ENCODE measurements at regions not wholly inside any gene's neighbourhood (a gene's known extent, or its start where the extent isn't known, plus 50 kb on each side); places are given as distances from the start of the nearest gene placed in this dataset.

- H3K18ac ChIP-seq (ENCODE audit: low read length) = no peak overlapping the region
- H2AFZ ChIP-seq (ENCODE audit: insufficient read depth, low read length, poor library complexity) = no peak overlapping the region
- DNase-seq = no peak
- H3K27ac ChIP-seq (ENCODE audit: low read depth, low read length) = no peak overlapping the region
- H3K79me1 ChIP-seq (ENCODE audit: low read length) = no peaks in the 10 kb centered on the region
- H2BK120ac ChIP-seq (ENCODE audit: insufficient read depth, low read length, poor library complexity) = no peak overlapping the region
- no peak overlapping the region for H2BK5ac ChIP-seq (ENCODE audit: low read depth, low read length, poor library complexity)
- no peaks in the 10 kb centered on the region for H3K4me1 ChIP-seq (ENCODE audit: control insufficient read depth in 1 of 2, insufficient read depth in 2 of 2, low read length in 2 of 2)
- no peak overlapping the region for H4K8ac ChIP-seq (ENCODE audit: low read depth, low read length)
- no peak overlapping the region for H3K23ac ChIP-seq (ENCODE audit: low read length)
- WGBS (ENCODE audit: extremely low coverage, insufficient coverage, insufficient read length) = no CpG with 5 or more reads among the region's 3 CpGs
- no peak overlapping the region for H4K91ac ChIP-seq (ENCODE audit: low read depth, low read length)
- no peak overlapping the region for H3K4ac ChIP-seq (ENCODE audit: low read depth, low read length)
- no peak overlapping the region for H2BK12ac ChIP-seq (ENCODE audit: low read length)
- H4K12ac ChIP-seq (ENCODE audit: low read depth, low read length) = no peak overlapping the region
- H3K79me2 ChIP-seq (ENCODE audit: control insufficient read depth, insufficient read depth, low read length, poor library complexity) = no peaks in the 10 kb centered on the region
- H3K14ac ChIP-seq (ENCODE audit: low read length) = no peak overlapping the region
- H3K4me2 ChIP-seq (ENCODE audit: low read length) = no peak overlapping the region
- H3K36me3 ChIP-seq (ENCODE audit: control insufficient read depth in 1 of 2, insufficient read depth in 2 of 2, low read length in 2 of 2) = no peaks in the 10 kb centered on the region
- H3K9ac ChIP-seq (ENCODE audit: low read length) = no peak overlapping the region
- H3K27me3 ChIP-seq (ENCODE audit: insufficient read depth, low read length) = no peaks in the 10 kb centered on the region
- H3K4me3 ChIP-seq (ENCODE audit: low read depth, low read length) = no peak overlapping the region
- H3K9me3 ChIP-seq (ENCODE audit: insufficient read depth, low read depth, low read length) = no peaks in the 10 kb centered on the region
- H2AK5ac ChIP-seq (ENCODE audit: low read length) = no peak overlapping the region
Observed at GRCh38 chr4:67106861-67107460, 438.3 kb downstream of the CENPC start.

GRCh38 chr4:67104145-67104544, 441.2 kb downstream of the CENPC start:
- Histone ChIP-seq H3K4me1 (ENCODE audit: control insufficient read depth in 1 of 2, insufficient read depth in 2 of 2, low read length in 2 of 2) (no peaks in the 10 kb centered on the region), H3K4me2 (ENCODE audit: low read length) (no peak overlapping the region), H2AK5ac (ENCODE audit: low read length) (no peak overlapping the region), H3K27ac (ENCODE audit: low read depth, low read length) (no peak overlapping the region), H3K9me3 (ENCODE audit: insufficient read depth, low read depth, low read length) (no peaks in the 10 kb centered on the region), H3K23ac (ENCODE audit: low read length) (no peak overlapping the region), H2BK12ac (ENCODE audit: low read length) (no peak overlapping the region), H3K27me3 (ENCODE audit: insufficient read depth, low read length) (no peaks in the 10 kb centered on the region), H3K4me3 (ENCODE audit: low read depth, low read length) (no peak overlapping the region), H3K79me1 (ENCODE audit: low read length) (no peaks in the 10 kb centered on the region), H3K18ac (ENCODE audit: low read length) (no peak overlapping the region), H2AFZ (ENCODE audit: insufficient read depth, low read length, poor library complexity) (no peak overlapping the region), H3K36me3 (ENCODE audit: control insufficient read depth in 1 of 2, insufficient read depth in 2 of 2, low read length in 2 of 2) (no peaks in the 10 kb centered on the region), H4K8ac (ENCODE audit: low read depth, low read length) (no peak overlapping the region), H3K14ac (ENCODE audit: low read length) (no peak overlapping the region), H4K91ac (ENCODE audit: low read depth, low read length) (no peak overlapping the region), H3K79me2 (ENCODE audit: control insufficient read depth, insufficient read depth, low read length, poor library complexity) (no peaks in the 10 kb centered on the region), H3K9ac (ENCODE audit: low read length) (no peak overlapping the region), H3K4ac (ENCODE audit: low read depth, low read length) (no peak overlapping the region), H2BK120ac (ENCODE audit: insufficient read depth, low read length, poor library complexity) (no peak overlapping the region), H2BK5ac (ENCODE audit: low read depth, low read length, poor library complexity) (no peak overlapping the region), H4K12ac (ENCODE audit: low read depth, low read length) (no peak overlapping the region)
- no CpG with 5 or more reads among the region's 3 CpGs for WGBS (ENCODE audit: extremely low coverage, insufficient coverage, insufficient read length)
- no peak for DNase-seq

GRCh38 chr4:67103001-67103747, 442.1 kb downstream of the CENPC start:
- no peak overlapping the region for H3K27ac ChIP-seq (ENCODE audit: low read depth, low read length)
- no peak overlapping the region for H4K91ac ChIP-seq (ENCODE audit: low read depth, low read length)
- H3K14ac ChIP-seq (ENCODE audit: low read length) = no peak overlapping the region
- no peak for DNase-seq
- no peaks in the 10 kb centered on the region for H3K79me1 ChIP-seq (ENCODE audit: low read length)
- H3K27me3 ChIP-seq (ENCODE audit: insufficient read depth, low read length) = no peaks in the 10 kb centered on the region
- H2AK5ac ChIP-seq (ENCODE audit: low read length) = no peak overlapping the region
- no peak overlapping the region for H2BK120ac ChIP-seq (ENCODE audit: insufficient read depth, low read length, poor library complexity)
- H2AFZ ChIP-seq (ENCODE audit: insufficient read depth, low read length, poor library complexity) = no peak overlapping the region
- no peaks in the 10 kb centered on the region for H3K36me3 ChIP-seq (ENCODE audit: control insufficient read depth in 1 of 2, insufficient read depth in 2 of 2, low read length in 2 of 2)
- H3K18ac ChIP-seq (ENCODE audit: low read length) = no peak overlapping the region
- no CpG with 5 or more reads among the region's 6 CpGs for WGBS (ENCODE audit: extremely low coverage, insufficient coverage, insufficient read length)
- no peak overlapping the region for H3K23ac ChIP-seq (ENCODE audit: low read length)
- no peaks in the 10 kb centered on the region for H3K79me2 ChIP-seq (ENCODE audit: control insufficient read depth, insufficient read depth, low read length, poor library complexity)
- no peak overlapping the region for H3K4ac ChIP-seq (ENCODE audit: low read depth, low read length)
- H3K9ac ChIP-seq (ENCODE audit: low read length) = no peak overlapping the region
- H4K12ac ChIP-seq (ENCODE audit: low read depth, low read length) = no peak overlapping the region
- H2BK12ac ChIP-seq (ENCODE audit: low read length) = no peak overlapping the region
- H3K4me2 ChIP-seq (ENCODE audit: low read length) = no peak overlapping the region
- H3K4me1 ChIP-seq (ENCODE audit: control insufficient read depth in 1 of 2, insufficient read depth in 2 of 2, low read length in 2 of 2) = no peaks in the 10 kb centered on the region
- no peak overlapping the region for H4K8ac ChIP-seq (ENCODE audit: low read depth, low read length)
- no peak overlapping the region for H3K4me3 ChIP-seq (ENCODE audit: low read depth, low read length)
- H3K9me3 ChIP-seq (ENCODE audit: insufficient read depth, low read depth, low read length) = no peaks in the 10 kb centered on the region
- H2BK5ac ChIP-seq (ENCODE audit: low read depth, low read length, poor library complexity) = no peak overlapping the region

GRCh38 chr4:67101612-67102011, 443.7 kb downstream of the CENPC start:
- Histone ChIP-seq H3K4me3 (ENCODE audit: low read depth, low read length) (no peak overlapping the region), H2BK12ac (ENCODE audit: low read length) (no peak overlapping the region), H3K36me3 (ENCODE audit: control insufficient read depth in 1 of 2, insufficient read depth in 2 of 2, low read length in 2 of 2) (no peaks in the 10 kb centered on the region), H2BK5ac (ENCODE audit: low read depth, low read length, poor library complexity) (no peak overlapping the region), H2AFZ (ENCODE audit: insufficient read depth, low read length, poor library complexity) (no peak overlapping the region), H3K4me1 (ENCODE audit: control insufficient read depth in 1 of 2, insufficient read depth in 2 of 2, low read length in 2 of 2) (no peaks in the 10 kb centered on the region), H3K9ac (ENCODE audit: low read length) (no peak overlapping the region), H3K4me2 (ENCODE audit: low read length) (no peak overlapping the region), H4K12ac (ENCODE audit: low read depth, low read length) (no peak overlapping the region), H3K18ac (ENCODE audit: low read length) (no peak overlapping the region), H2AK5ac (ENCODE audit: low read length) (no peak overlapping the region), H4K8ac (ENCODE audit: low read depth, low read length) (no peak overlapping the region), H4K91ac (ENCODE audit: low read depth, low read length) (no peak overlapping the region), H3K14ac (ENCODE audit: low read length) (no peak overlapping the region), H3K79me2 (ENCODE audit: control insufficient read depth, insufficient read depth, low read length, poor library complexity) (no peaks in the 10 kb centered on the region), H3K27me3 (ENCODE audit: insufficient read depth, low read length) (no peaks in the 10 kb centered on the region), H2BK120ac (ENCODE audit: insufficient read depth, low read length, poor library complexity) (no peak overlapping the region), H3K4ac (ENCODE audit: low read depth, low read length) (no peak overlapping the region), H3K79me1 (ENCODE audit: low read length) (no peaks in the 10 kb centered on the region), H3K23ac (ENCODE audit: low read length) (no peak overlapping the region), H3K27ac (ENCODE audit: low read depth, low read length) (no peak overlapping the region), H3K9me3 (ENCODE audit: insufficient read depth, low read depth, low read length) (no peaks in the 10 kb centered on the region)
- DNase-seq = no peak
